Parathyroid adenoma (tissue), 2 donors: ENCODE measurements at regions not wholly inside any gene's neighbourhood (a gene's known extent, or its start where the extent isn't known, plus 50 kb on each side); places are given as distances from the start of the nearest gene placed in this dataset.

ENCODE experiments used
- H2AFZ ChIP-seq: fragments of 300-600 bp; sonication (generic); one replicate; pipeline ENCODE4 v1.7.0; 2017; ENCODE audit warnings: antibody characterized with exemption, mild to moderate bottlenecking
- H3K27ac ChIP-seq: fragments of 300-600 bp; sonication (generic); one replicate; pipeline ENCODE4 v1.7.0; 2017
- H3K27me3 ChIP-seq: fragments of 300-600 bp; sonication (generic); one replicate; pipeline ENCODE4 v1.7.0; 2017; ENCODE audit warnings: low read length; ENCODE audit not compliant: control insufficient read depth, insufficient read depth
- H3K36me3 ChIP-seq: fragments of 300-600 bp; sonication (generic); one replicate; pipeline ENCODE4 v1.7.0; 2017; ENCODE audit warnings: low read length; ENCODE audit not compliant: control insufficient read depth, insufficient read depth
- H3K4me1 ChIP-seq: fragments of 300-600 bp; sonication (generic); one replicate; pipeline ENCODE4 v1.7.0; 2017; ENCODE audit warnings: control low read depth
- H3K4me2 ChIP-seq: fragments of 300-600 bp; sonication (generic); one replicate; pipeline ENCODE4 v1.7.0; 2017; ENCODE audit warnings: low read length
- H3K4me3 ChIP-seq: fragments of 300-600 bp; sonication (generic); one replicate; pipeline ENCODE4 v1.7.0; 2017; ENCODE audit warnings: low read depth, low read length
- H3K79me2 ChIP-seq: fragments of 300-600 bp; sonication (generic); one replicate; pipeline ENCODE4 v1.7.0; 2017; ENCODE audit warnings: control low read depth
- H3K9ac ChIP-seq: fragments of 300-600 bp; sonication (generic); one replicate; pipeline ENCODE4 v1.7.0; 2017; ENCODE audit warnings: mild to moderate bottlenecking
- H3K9me3 ChIP-seq: fragments of 300-600 bp; sonication (generic); one replicate; pipeline ENCODE4 v1.7.0; 2017; ENCODE audit warnings: low read length; ENCODE audit not compliant: control insufficient read depth
- TF ChIP-seq, protein P1 (sequence below): fragments of 300-600 bp; sonication (generic); IDR thresholded peaks from one replicate; pipeline ENCODE4 v1.7.0; 2017; ENCODE audit warnings: antibody characterized with exemption, mild to moderate bottlenecking
- donor health status: primary hyperparathyroidism.

DNA sequence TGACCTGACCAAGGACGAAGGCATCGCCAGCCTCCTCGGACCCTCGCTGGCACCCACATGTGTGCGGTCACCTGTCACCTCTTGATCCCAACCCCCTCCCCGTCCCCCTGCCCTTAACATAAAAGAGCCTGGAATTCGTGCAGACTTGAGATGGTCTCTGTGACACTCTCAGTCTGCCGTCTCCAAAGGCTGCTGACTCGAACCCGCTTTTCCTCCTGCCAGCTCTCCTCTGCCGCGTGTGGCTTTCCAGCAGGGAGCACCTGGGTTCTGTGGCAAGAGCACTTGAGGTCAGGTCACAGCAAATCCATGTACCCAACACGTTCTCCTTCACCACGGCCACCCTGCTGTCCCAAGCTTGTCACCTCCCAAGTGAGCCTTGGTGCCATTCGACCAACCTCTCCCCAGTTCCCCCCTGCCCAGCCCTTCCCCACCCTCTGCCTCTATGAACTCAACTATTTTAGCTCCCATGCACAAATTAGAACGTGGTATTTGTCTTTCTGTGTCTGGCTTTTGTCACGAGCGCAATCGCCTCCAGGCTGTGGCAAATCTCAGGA is 207.6 kb downstream of the BRD1 start:
- Histone ChIP-seq H3K9me3 (no peaks in the 10 kb centered on the region), H2AFZ (no peak overlapping the region), H3K36me3 (no peaks in the 10 kb centered on the region), H3K9ac (no peak overlapping the region), H3K27me3 (no peaks in the 10 kb centered on the region), H3K27ac (no peak overlapping the region), H3K4me2 (no peak overlapping the region), H3K4me3 (no peak overlapping the region), H3K4me1 (no peaks in the 10 kb centered on the region), H3K79me2 (no peaks in the 10 kb centered on the region)
- TF ChIP-seq, protein P1, sequence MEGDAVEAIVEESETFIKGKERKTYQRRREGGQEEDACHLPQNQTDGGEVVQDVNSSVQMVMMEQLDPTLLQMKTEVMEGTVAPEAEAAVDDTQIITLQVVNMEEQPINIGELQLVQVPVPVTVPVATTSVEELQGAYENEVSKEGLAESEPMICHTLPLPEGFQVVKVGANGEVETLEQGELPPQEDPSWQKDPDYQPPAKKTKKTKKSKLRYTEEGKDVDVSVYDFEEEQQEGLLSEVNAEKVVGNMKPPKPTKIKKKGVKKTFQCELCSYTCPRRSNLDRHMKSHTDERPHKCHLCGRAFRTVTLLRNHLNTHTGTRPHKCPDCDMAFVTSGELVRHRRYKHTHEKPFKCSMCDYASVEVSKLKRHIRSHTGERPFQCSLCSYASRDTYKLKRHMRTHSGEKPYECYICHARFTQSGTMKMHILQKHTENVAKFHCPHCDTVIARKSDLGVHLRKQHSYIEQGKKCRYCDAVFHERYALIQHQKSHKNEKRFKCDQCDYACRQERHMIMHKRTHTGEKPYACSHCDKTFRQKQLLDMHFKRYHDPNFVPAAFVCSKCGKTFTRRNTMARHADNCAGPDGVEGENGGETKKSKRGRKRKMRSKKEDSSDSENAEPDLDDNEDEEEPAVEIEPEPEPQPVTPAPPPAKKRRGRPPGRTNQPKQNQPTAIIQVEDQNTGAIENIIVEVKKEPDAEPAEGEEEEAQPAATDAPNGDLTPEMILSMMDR = no peak

DNA sequence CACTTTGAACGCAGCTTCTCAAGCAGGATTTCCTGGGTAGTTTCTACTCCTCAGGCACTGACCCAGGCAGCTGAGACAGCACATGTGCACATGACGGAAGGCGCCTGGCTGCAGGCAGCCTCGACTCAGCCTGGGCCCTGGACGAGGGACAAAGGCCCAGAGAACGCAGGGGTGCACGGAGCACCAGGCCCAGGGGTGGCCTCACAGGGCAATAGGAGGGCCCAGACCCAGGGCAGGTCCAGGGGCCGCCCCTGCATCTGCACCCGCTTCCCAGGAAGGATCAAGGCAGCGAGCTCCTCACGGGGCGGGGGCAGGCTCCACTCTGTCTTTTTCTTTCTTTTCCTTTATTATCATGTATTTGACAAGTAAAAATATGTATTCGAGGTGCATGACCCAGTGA is 208.4 kb downstream of the BRD1 start:
- H3K4me1 ChIP-seq = no peaks in the 10 kb centered on the region
- H3K27ac ChIP-seq = no peak overlapping the region
- no peak overlapping the region for H3K9ac ChIP-seq
- no peak overlapping the region for H3K4me3 ChIP-seq
- TF ChIP-seq, protein P1 = no peak
- H2AFZ ChIP-seq = no peak overlapping the region
- no peak overlapping the region for H3K4me2 ChIP-seq
- no peaks in the 10 kb centered on the region for H3K27me3 ChIP-seq
- H3K36me3 ChIP-seq = no peaks in the 10 kb centered on the region
- no peaks in the 10 kb centered on the region for H3K79me2 ChIP-seq
- no peaks in the 10 kb centered on the region for H3K9me3 ChIP-seq

DNA sequence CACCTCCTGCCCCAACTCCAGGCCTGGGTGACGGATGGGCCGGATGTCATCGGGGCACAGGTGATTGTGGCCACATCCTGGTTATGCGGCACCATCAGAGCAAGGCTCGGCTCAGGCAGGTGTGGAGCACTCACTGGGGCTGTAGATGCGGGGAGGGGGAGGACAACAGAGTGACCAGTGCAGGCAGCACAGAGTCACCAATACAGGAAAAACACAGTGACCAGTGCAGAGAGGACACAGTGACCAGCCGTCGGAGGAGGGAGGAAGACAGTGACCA is 209.1 kb downstream of the BRD1 start:
- H3K4me1 ChIP-seq = no peaks in the 10 kb centered on the region
- H3K9me3 ChIP-seq = no peaks in the 10 kb centered on the region

DNA sequence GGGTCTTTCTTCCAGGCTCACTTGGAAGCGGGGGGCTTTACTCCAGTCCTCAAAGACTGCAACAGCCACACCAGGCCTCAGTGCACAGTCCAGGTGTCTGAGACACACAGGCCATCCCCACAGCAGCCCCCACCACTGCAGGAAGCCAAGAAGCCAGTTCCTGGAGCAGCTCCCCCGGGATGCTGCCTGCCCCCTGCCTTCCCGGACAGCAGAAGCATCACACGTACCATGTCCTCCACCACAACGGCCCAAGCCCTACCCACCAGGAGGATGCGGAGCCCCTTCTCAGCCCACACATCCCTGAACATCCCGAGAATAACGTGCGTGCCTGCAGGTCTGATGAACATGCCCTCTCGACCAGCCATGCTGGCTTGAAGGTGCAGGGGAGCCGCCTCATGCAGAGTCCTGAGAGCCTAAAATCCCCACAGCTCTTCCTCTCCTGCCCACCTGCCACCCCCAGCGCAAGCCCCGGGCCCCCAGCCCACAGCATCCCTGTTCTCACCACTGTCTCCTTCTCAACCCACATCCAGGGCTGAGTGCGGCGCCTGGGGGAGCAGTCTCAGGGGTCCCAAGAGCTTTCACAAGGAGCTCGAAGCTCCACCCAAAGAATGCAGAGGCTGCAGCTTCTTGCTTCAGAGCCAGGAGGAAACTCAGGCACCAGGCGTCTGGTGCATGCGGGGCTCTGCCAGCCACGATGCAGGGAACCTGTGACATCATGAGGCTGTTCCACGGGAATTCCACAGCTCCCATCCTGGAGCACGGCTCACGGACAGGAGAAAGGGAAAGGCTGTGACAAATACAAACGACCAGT is 209.6 kb downstream of the BRD1 start:
- no peaks in the 10 kb centered on the region for H3K9me3 ChIP-seq
- no peaks in the 10 kb centered on the region for H3K4me1 ChIP-seq
- no peaks in the 10 kb centered on the region for H3K79me2 ChIP-seq
- no peaks in the 10 kb centered on the region for H3K36me3 ChIP-seq
- no peaks in the 10 kb centered on the region for H3K27me3 ChIP-seq
- H2AFZ ChIP-seq = no peak overlapping the region
- H3K4me3 ChIP-seq = no peak overlapping the region
- TF ChIP-seq, protein P1 = no peak
- no peak overlapping the region for H3K27ac ChIP-seq
- H3K9ac ChIP-seq = no peak overlapping the region
- no peak overlapping the region for H3K4me2 ChIP-seq

More for the DNA sequence above, 209.1 kb downstream of the BRD1 start:
- Histone ChIP-seq H3K27ac (no peak overlapping the region), H3K9ac (no peak overlapping the region), H3K4me2 (no peak overlapping the region), H3K79me2 (no peaks in the 10 kb centered on the region), H3K36me3 (no peaks in the 10 kb centered on the region), H3K4me3 (no peak overlapping the region), H3K27me3 (no peaks in the 10 kb centered on the region), H2AFZ (no peak overlapping the region)
- TF ChIP-seq, protein P1 = no peak

DNA sequence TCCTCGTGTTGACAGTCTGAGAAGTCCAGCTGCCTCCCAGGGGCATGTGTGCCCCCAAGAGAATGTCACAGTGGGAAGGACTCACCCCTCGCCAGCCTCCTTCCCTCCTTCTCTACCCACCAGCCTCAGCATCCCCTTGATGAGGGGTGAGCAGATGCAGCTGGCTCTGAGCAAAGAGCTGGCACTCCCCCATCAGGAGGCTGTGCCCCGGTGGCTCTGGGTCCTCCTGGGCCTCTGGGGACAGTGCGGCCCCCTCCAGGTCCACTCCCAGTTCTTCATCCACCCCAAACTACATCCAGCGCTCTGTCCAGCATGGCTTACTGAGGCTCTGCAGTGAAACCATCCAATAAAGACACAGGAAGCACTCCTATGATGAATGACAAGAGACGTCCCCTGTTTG is 210.4 kb downstream of the BRD1 start:
- Histone ChIP-seq H3K4me2 (no peak overlapping the region), H3K79me2 (no peaks in the 10 kb centered on the region), H2AFZ (no peak overlapping the region), H3K27me3 (no peaks in the 10 kb centered on the region), H3K4me1 (no peaks in the 10 kb centered on the region), H3K36me3 (no peaks in the 10 kb centered on the region), H3K27ac (no peak overlapping the region), H3K9me3 (no peaks in the 10 kb centered on the region), H3K4me3 (no peak overlapping the region), H3K9ac (no peak overlapping the region)
- TF ChIP-seq, protein P1 = no peak
